ENCODE measurements at regions not wholly inside any gene's neighbourhood (a gene's known extent, or its start where the extent isn't known, plus 50 kb on each side); places are given as distances from the start of the nearest gene placed in this dataset.

- peak; percentile 74 for TF ChIP-seq PTTG1 (tag; IDR thresholded peaks at IDR 0.05; ENCODE audit: low read depth)
- 0 out of 2 replicates have a peak, but pooled peaks have one; percentile 27 for TF ChIP-seq ESRRA (IDR thresholded peaks at IDR 0.05; ENCODE audit: borderline replicate concordance, low read depth)
Measured at GRCh38 chr11:64484191-64485022, 71.3 kb upstream of the SLC22A11 start (continued).

- intact Hi-C loops (cut with micrococcal nuclease) (loop anchor here (5.0 kb wide), 1 partner anchor 128 kb away; the partner anchor contains the start of gene RPS6KA4), in situ Hi-C loops (cut with MboI) (no loop called here)
- Histone ChIP-seq H4K20me1 (replicated peaks; ENCODE audit: control insufficient read depth, insufficient read depth, low read length) (no peaks in the 10 kb centered on the region), H3K36me3 (ENCODE audit: control insufficient read depth, insufficient read depth, low read length) (no peaks in the 10 kb centered on the region), H2AFZ (ENCODE audit: low read depth, low read length) (0 out of 2 replicates have a peak overlapping the region, but pooled peaks have one; percentile 23), H3K9me1 (ENCODE audit: control insufficient read depth, insufficient read depth, low read length) (peaks cover under 1% of the 10 kb centered on the region), H3K79me2 (ENCODE audit: control insufficient read depth, insufficient read depth, low read length) (no peaks in the 10 kb centered on the region), H3K27ac (ENCODE audit: extremely low read depth, low read depth, low read length) (no peak overlapping the region), H3K9ac (ENCODE audit: insufficient read depth in 1 of 2, low read depth in 2 of 2, low read length in 2 of 2) (no peak overlapping the region), H3K4me2 (ENCODE audit: insufficient read depth, low read length) (no peak overlapping the region), H3K4me3 (no peak overlapping the region), H3K9me3 (replicated peaks; ENCODE audit: control insufficient read depth, insufficient read depth, low read depth, low read length) (no peaks in the 10 kb centered on the region), H3K27me3 (ENCODE audit: control insufficient read depth in 2 of 2, insufficient read depth in 2 of 2, low read length in 2 of 2) (peaks cover 12 to 40% of the 10 kb centered on the region in 2 experiments; a peak in 4 of 5 replicates), H3K4me1 (replicated peaks in 1 of 2; ENCODE audit: control insufficient read depth in 2 of 2, insufficient read depth in 2 of 2, low read length in 2 of 2) (peaks cover 0 to 12% of the 10 kb centered on the region in 2 experiments; a peak in 4 of 5 replicates)
- WGBS (ENCODE audit: insufficient coverage, low coverage, missing lambda C conversion rate) = 3% methylated on average over 12 of the region's 12 CpGs
- ChIA-PET POLR2A (no interaction called here), CTCF (ENCODE audit: low intra/inter-chr PET ratio) (no interaction called here)
- no peak for TF ChIP-seq PRPF4 (IDR thresholded peaks at IDR 0.05; ENCODE audit: insufficient read depth, low read depth, low read length, poor library complexity, severe bottlenecking)
- TF ChIP-seq NELFE (IDR thresholded peaks at IDR 0.05; ENCODE audit: insufficient read depth, insufficient read length) = no peak
- no peak for TF ChIP-seq MTA2 (IDR thresholded peaks at IDR 0.05; ENCODE audit: low read depth)
- FAIRE-seq (no peak), DNase-seq (ENCODE audit: extremely low read depth in 1 of 4, low spot score in 3 of 4) (no peak), ATAC-seq (no peak)
- BruUV-seq (replicated peaks) = no TSS peak
Measured at GRCh38 chr11:64485074-64485473, 70.7 kb upstream of the SLC22A11 start.

Measured in K562 (cell line).